T-helper 1 cell (primary cell): ENCODE measurements at regions not wholly inside any gene's neighbourhood (a gene's known extent, or its start where the extent isn't known, plus 50 kb on each side); places are given as distances from the start of the nearest gene placed in this dataset.

Source experiments
- DNase-seq, 5 donors: peaks; one replicate each; pipeline ENCODE4 v3.0.0-alpha.2; 2012 to 2020

- no peak for DNase-seq
Measured at GRCh38 chr21:14609274-14609673, 63.2 kb upstream of the SAMSN1 start.

GRCh38 chr21:14607262-14607661 lies 61.1 kb upstream of the SAMSN1 start:
- DNase-seq, result no peak

- no peak for DNase-seq
Measured at GRCh38 chr21:14603202-14603601, 57.1 kb upstream of the SAMSN1 start.

- DNase-seq, result no peak
Measured at GRCh38 chr21:14602382-14602958, 56.4 kb upstream of the SAMSN1 start.

- DNase-seq, result no peak
Measured at GRCh38 chr21:14600569-14601297, 54.6 kb upstream of the SAMSN1 start.

GRCh38 chr21:14598065-14598464 lies 52.0 kb upstream of the SAMSN1 start:
- DNase-seq, result no peak
